Small intestine (tissue), 7 donors: ENCODE measurements at regions not wholly inside any gene's neighbourhood (a gene's known extent, or its start where the extent isn't known, plus 50 kb on each side); places are given as distances from the start of the nearest gene placed in this dataset.

ENCODE experiments used
- DNase-seq, 2 donors: peaks; one replicate each; pipeline versions ENCODE4 v3.0.0 to v3.0.0-alpha.2; 2013
- FAIRE-seq: peaks from 2 replicates; lab custom pipeline; 2012; peaks lifted over from hg19 to GRCh38; lab: Jason Lieb, UNC
- H3K27ac ChIP-seq, 3 donors: one replicate each; pipeline ENCODE4 v1.5.1; 2013; ENCODE audit warnings: low read length in 2 of 3, mild to moderate bottlenecking in 2 of 3, control low read depth in 1 of 3, inconsistent platforms in 1 of 3, low read depth in 1 of 3, moderate library complexity in 1 of 3
- H3K27me3 ChIP-seq, 3 donors: one replicate each; pipeline ENCODE4 v1.6.1; 2013; ENCODE audit warnings: low read length in 3 of 3, inconsistent platforms in 1 of 3; ENCODE audit not compliant: control insufficient read depth in 3 of 3, insufficient read depth in 3 of 3
- H3K36me3 ChIP-seq, 3 donors: one replicate each; pipeline ENCODE4 v1.6.1; 2013; ENCODE audit warnings: low read length in 3 of 3, inconsistent platforms in 1 of 3, low read depth in 1 of 3, mild to moderate bottlenecking in 1 of 3, moderate library complexity in 1 of 3; ENCODE audit not compliant: control insufficient read depth in 3 of 3, insufficient read depth in 2 of 3
- H3K4me1 ChIP-seq, 3 donors: one replicate each; pipeline ENCODE4 v1.6.1; 2013; ENCODE audit warnings: low read length in 2 of 3, inconsistent platforms in 1 of 3, low read depth in 1 of 3, mild to moderate bottlenecking in 1 of 3, moderate library complexity in 1 of 3; ENCODE audit not compliant: control insufficient read depth in 3 of 3, insufficient read depth in 2 of 3
- H3K4me3 ChIP-seq, 3 donors: one replicate each; pipeline ENCODE4 v1.5.1; 2013; ENCODE audit warnings: low read length in 3 of 3, control low read depth in 1 of 3, inconsistent platforms in 1 of 3, low read depth in 1 of 3, mild to moderate bottlenecking in 1 of 3, moderate library complexity in 1 of 3
- H3K9me3 ChIP-seq, 2 donors: one replicate each; pipeline ENCODE4 v1.6.1; 2013; ENCODE audit warnings: low read depth in 1 of 2, low read length in 1 of 2; ENCODE audit not compliant: control insufficient read depth in 2 of 2, insufficient read depth in 1 of 2
- WGBS, 3 donors: extraction: QIAGEN DNeasy Blood & Tissue Kit; methylation state at CpG; one replicate each; pipeline ENCODE4 v1.1.7; 2013; 5-methylcytosine and 5-hydroxymethylcytosine counted together
- donor health status: healthy with polysubstance abuse.
- donor health status: control.
- donor health status: control.
- donor health status: Bipolar disorder and iron deficiency.
- donor health status: healthy.

GRCh38 chr15:29435811-29436210, 166.2 kb upstream of the NSMCE3 start:
- Histone ChIP-seq H3K4me1 (no peaks in the 10 kb centered on the region), H3K36me3 (no peaks in the 10 kb centered on the region), H3K27ac (no peak overlapping the region), H3K4me3 (no peak overlapping the region), H3K9me3 (no peaks in the 10 kb centered on the region), H3K27me3 (no peaks in the 10 kb centered on the region)
- FAIRE-seq (no peak), DNase-seq (no peak)
- 92 to 94% (median 93%) methylated on average over 4 of the region's 4 CpGs for WGBS, 3 donors

- H3K36me3 ChIP-seq, result no peaks in the 10 kb centered on the region
- FAIRE-seq (no peak), DNase-seq (no peak)
- H3K4me3 ChIP-seq, result no peak overlapping the region
- H3K4me1 ChIP-seq, result no peaks in the 10 kb centered on the region
- no peak overlapping the region for H3K27ac ChIP-seq
- H3K9me3 ChIP-seq, result no peaks in the 10 kb centered on the region
- no peaks in the 10 kb centered on the region for H3K27me3 ChIP-seq
- WGBS, 3 donors, result 71 to 87% (median 77%) methylated on average over 2 of the region's 2 CpGs
Observed at GRCh38 chr15:29434280-29434679, 164.7 kb upstream of the NSMCE3 start.

GRCh38 chr15:29433507-29434248, 164.1 kb upstream of the NSMCE3 start:
- DNase-seq (no peak), FAIRE-seq (no peak)
- 78 to 89% (median 87%) methylated on average over 6 of the region's 6 CpGs for WGBS, 3 donors
- Histone ChIP-seq H3K36me3 (no peaks in the 10 kb centered on the region), H3K4me1 (no peaks in the 10 kb centered on the region), H3K4me3 (no peak overlapping the region), H3K9me3 (no peaks in the 10 kb centered on the region), H3K27ac (no peak overlapping the region), H3K27me3 (no peaks in the 10 kb centered on the region)

- no peaks in the 10 kb centered on the region for H3K9me3 ChIP-seq
- H3K27me3 ChIP-seq, result no peaks in the 10 kb centered on the region
- no peak overlapping the region for H3K27ac ChIP-seq
- no peak for FAIRE-seq
- no peaks in the 10 kb centered on the region for H3K36me3 ChIP-seq
- H3K4me3 ChIP-seq, result no peak overlapping the region
- 83 to 92% (median 88%) methylated on average over 2 of the region's 2 CpGs for WGBS, 3 donors
- no peaks in the 10 kb centered on the region for H3K4me1 ChIP-seq
- no peak for DNase-seq
Observed at GRCh38 chr15:29433050-29433318, 163.4 kb upstream of the NSMCE3 start.

- H3K4me1 ChIP-seq, result no peaks in the 10 kb centered on the region
- 84 to 93% (median 91%) methylated on average over 11 of the region's 11 CpGs for WGBS, 3 donors
- H3K36me3 ChIP-seq, result no peaks in the 10 kb centered on the region
- DNase-seq (no peak), FAIRE-seq (no peak)
- H3K4me3 ChIP-seq, result no peak overlapping the region
- no peak overlapping the region for H3K27ac ChIP-seq
- no peaks in the 10 kb centered on the region for H3K9me3 ChIP-seq
- H3K27me3 ChIP-seq, result no peaks in the 10 kb centered on the region
Observed at GRCh38 chr15:29432191-29433049, 162.8 kb upstream of the NSMCE3 start.

- no peak for DNase-seq
- FAIRE-seq, result no peak
- Histone ChIP-seq H3K27ac (no peak overlapping the region), H3K9me3 (no peaks in the 10 kb centered on the region), H3K4me3 (no peak overlapping the region), H3K4me1 (no peaks in the 10 kb centered on the region), H3K36me3 (no peaks in the 10 kb centered on the region), H3K27me3 (no peaks in the 10 kb centered on the region)
- 88 to 89% (median 88%) methylated on average over 10 of the region's 10 CpGs for WGBS, 3 donors
Observed at GRCh38 chr15:29430831-29431230, 161.2 kb upstream of the NSMCE3 start.

GRCh38 chr15:29430124-29430523, 160.5 kb upstream of the NSMCE3 start:
- no peak for DNase-seq
- H3K27me3 ChIP-seq, result no peaks in the 10 kb centered on the region
- FAIRE-seq, result no peak
- H3K36me3 ChIP-seq, result no peaks in the 10 kb centered on the region
- no peak overlapping the region for H3K27ac ChIP-seq
- 80 to 87% (median 81%) methylated on average over 4 of the region's 4 CpGs for WGBS, 3 donors
- no peak overlapping the region for H3K4me3 ChIP-seq
- H3K4me1 ChIP-seq, result no peaks in the 10 kb centered on the region
- no peaks in the 10 kb centered on the region for H3K9me3 ChIP-seq

GRCh38 chr15:29429584-29429983, 160.0 kb upstream of the NSMCE3 start:
- H3K36me3 ChIP-seq, result no peaks in the 10 kb centered on the region
- no peak overlapping the region for H3K4me3 ChIP-seq
- H3K27me3 ChIP-seq, result no peaks in the 10 kb centered on the region
- H3K4me1 ChIP-seq, result no peaks in the 10 kb centered on the region
- no peaks in the 10 kb centered on the region for H3K9me3 ChIP-seq
- 91 to 92% (median 92%) methylated on average over 13 of the region's 13 CpGs for WGBS, 3 donors
- no peak overlapping the region for H3K27ac ChIP-seq
- no peak for DNase-seq
- FAIRE-seq, result no peak
